K562 (cell line): ENCODE measurements at regions not wholly inside any gene's neighbourhood (a gene's known extent, or its start where the extent isn't known, plus 50 kb on each side); places are given as distances from the start of the nearest gene placed in this dataset.

Experiments used
- ATAC-seq: fragments of 200-7000 bp; cut with Tn5 transposase; 3 replicates; pipeline ENCODE4 v1.9.1; 2020; ENCODE audit warnings: moderate library complexity
- BruUV-seq: library from RNA; stranded (reverse); fragments of 400-500 nt; replicated peaks from 2 replicates; lab custom pipeline; 2021; lab: Mats Ljungman, UMichigan
- CTCF ChIA-PET: fragments of 300-600 bp; formaldehyde crosslinking; extraction: SDS; loops from one replicate; lab custom pipeline; 2021; ENCODE audit warnings: low intra/inter-chr PET ratio; lab: Yijun Ruan, JAX
- POLR2A ChIA-PET: fragments of 300-600, 350-650 bp; sonication (Branson Sonifier 250); formaldehyde crosslinking; extraction: SDS; loops from one replicate; lab custom pipeline; 2021; ENCODE audit warnings: antibody characterized with exemption, inconsistent platforms; lab: Yijun Ruan, JAX
- DNase-seq, 4 experiments: peaks; one replicate each; pipeline versions ENCODE4 v3.0.0 to v3.0.0-alpha.2; 2011 to 2018; ENCODE audit warnings: low spot score in 3 of 4, mixed read lengths in 3 of 4; ENCODE audit errors: extremely low read depth in 1 of 4
- FAIRE-seq: peaks from 2 replicates; lab custom pipeline; 2011; peaks lifted over from hg19 to GRCh38; lab: Jason Lieb, UNC
- H2AFZ ChIP-seq: 2 replicates; pipeline ENCODE4 v1.6.0; 2011; ENCODE audit warnings: low read depth, low read length, control low read depth, inconsistent platforms
- H3K27ac ChIP-seq: fragments of 200-600 bp; 3 replicates; pipeline ENCODE4 v1.8.0; 2011; ENCODE audit warnings: low read depth, mild to moderate bottlenecking, control low read depth, inconsistent platforms, low read length, moderate library complexity, mixed read lengths; ENCODE audit errors: extremely low read depth
- H3K27me3 ChIP-seq, 2 experiments: fragments of 300-600 bp in 1 of 2; 2 replicates in 1 of 2; 3 replicates in 1 of 2; pipeline versions ENCODE4 v1.6.0 to v1.8.0; 2011; ENCODE audit warnings: inconsistent platforms in 2 of 2, low read length in 2 of 2, mild to moderate bottlenecking in 1 of 2, mixed read lengths in 1 of 2, moderate library complexity in 1 of 2; ENCODE audit not compliant: control insufficient read depth in 2 of 2, insufficient read depth in 2 of 2
- H3K36me3 ChIP-seq: fragments of 300-600 bp; 3 replicates; pipeline ENCODE4 v1.8.0; 2011; ENCODE audit warnings: mild to moderate bottlenecking, low read length, inconsistent platforms; ENCODE audit not compliant: control insufficient read depth, insufficient read depth
- H3K4me1 ChIP-seq, 2 experiments: fragments of 200-600 bp in 1 of 2; replicated peaks in 1 of 2; 2 replicates in 1 of 2; 3 replicates in 1 of 2; pipeline versions ENCODE4 v1.5.1 to v1.8.0; 2011; ENCODE audit warnings: inconsistent platforms in 2 of 2, low read length in 2 of 2, mild to moderate bottlenecking in 1 of 2, mixed read lengths in 1 of 2, moderate library complexity in 1 of 2; ENCODE audit not compliant: control insufficient read depth in 2 of 2, insufficient read depth in 2 of 2
- H3K4me2 ChIP-seq: 2 replicates; pipeline ENCODE4 v1.6.1; 2011; ENCODE audit warnings: low read length, control low read depth, inconsistent platforms, mixed read lengths; ENCODE audit not compliant: insufficient read depth
- H3K4me3 ChIP-seq: fragments of 200-600 bp; sonication (generic), shearing (Covaris generic); 2 replicates; pipeline ENCODE4 v1.5.1; 2016; ENCODE audit warnings: control low read depth, inconsistent platforms
- H3K79me2 ChIP-seq: fragments of 200-600 bp; 3 replicates; pipeline ENCODE4 v1.8.0; 2011; ENCODE audit warnings: low read length, inconsistent platforms; ENCODE audit not compliant: control insufficient read depth, insufficient read depth
- H3K9ac ChIP-seq, 2 experiments: 2 replicates each; pipeline versions ENCODE4 v1.6.0 to v1.6.1; 2011; ENCODE audit warnings: low read depth in 2 of 2, low read length in 2 of 2, control low read depth in 1 of 2, inconsistent platforms in 1 of 2, mild to moderate bottlenecking in 1 of 2, mixed read lengths in 1 of 2; ENCODE audit not compliant: insufficient read depth in 1 of 2
- H3K9me1 ChIP-seq: one replicate; pipeline ENCODE4 v1.6.0; 2011; ENCODE audit warnings: inconsistent platforms, mild to moderate bottlenecking, low read length, moderate library complexity; ENCODE audit not compliant: control insufficient read depth, insufficient read depth
- H3K9me3 ChIP-seq: replicated peaks from 2 replicates; pipeline ENCODE4 v1.5.1; 2011; ENCODE audit warnings: low read depth, low read length, inconsistent platforms; ENCODE audit not compliant: control insufficient read depth, insufficient read depth
- H4K20me1 ChIP-seq: replicated peaks from 2 replicates; pipeline ENCODE4 v1.6.1; 2011; ENCODE audit warnings: low read length, inconsistent platforms, mixed read lengths; ENCODE audit not compliant: control insufficient read depth, insufficient read depth
- E2F4 ChIP-seq: sonication (generic); formaldehyde crosslinking; IDR thresholded peaks from 2 replicates; pipeline ENCODE4 v1.8.0; 2022; ENCODE audit warnings: mild to moderate bottlenecking, low read depth, missing genetic modification reagents
- EHMT2 ChIP-seq: fragments of 450-650 bp; IDR thresholded peaks from 2 replicates; pipeline ENCODE4 v1.6.1; 2018; ENCODE audit warnings: antibody characterized with exemption
- ERF ChIP-seq: fragments of 450-650 bp; formaldehyde crosslinking; IDR thresholded peaks from 2 replicates; pipeline ENCODE4 v1.4.0; 2020; ENCODE audit warnings: mild to moderate bottlenecking, mixed read lengths
- FOXJ3 ChIP-seq: sonication (generic); formaldehyde crosslinking; IDR thresholded peaks from 2 replicates; pipeline ENCODE4 v1.4.0; 2020; ENCODE audit warnings: mild to moderate bottlenecking, missing genetic modification reagents
- MYNN ChIP-seq, 2 experiments: sonication (generic); formaldehyde crosslinking in 1 of 2; IDR thresholded peaks; 2 replicates each; pipeline versions ENCODE4 v1.5.0 to v1.6.1; 2016 to 2020; ENCODE audit warnings: antibody characterized with exemption in 1 of 2, missing genetic modification reagents in 1 of 2
- NR2C2 ChIP-seq, 2 experiments: fragments of 200-800 bp in 1 of 2; sonication (Bioruptor generic) in 1 of 2; sonication (generic) in 1 of 2; formaldehyde crosslinking in 1 of 2; IDR thresholded peaks; 2 replicates each; pipeline versions ENCODE4 v1.6.1 to v1.8.0; 2016 to 2022; ENCODE audit warnings: mild to moderate bottlenecking in 1 of 2, missing compliant biosample characterization in 1 of 2, missing genetic modification characterization in 1 of 2, missing genetic modification reagents in 1 of 2
- SOX6 ChIP-seq: fragments of 450-650 bp; IDR thresholded peaks from 2 replicates; pipeline ENCODE4 v1.6.1; 2014; ENCODE audit warnings: mild to moderate bottlenecking
- STAT5A ChIP-seq: IDR thresholded peaks from 2 replicates; pipeline ENCODE4 v1.6.1; 2012; ENCODE audit warnings: low read length, inconsistent platforms, borderline replicate concordance
- TCF3 ChIP-seq: sonication (generic); formaldehyde crosslinking; IDR thresholded peaks from 2 replicates; pipeline ENCODE4 v1.4.0; 2020; ENCODE audit warnings: mild to moderate bottlenecking, missing genetic modification reagents
- TRIM24 ChIP-seq, 2 experiments: fragments of 450-650 bp; IDR thresholded peaks; 2 replicates each; pipeline ENCODE4 v1.6.1; 2016
- TSHZ1 ChIP-seq: fragments of 250-450 bp; sonication (Bioruptor Pico); IDR thresholded peaks from 2 replicates; pipeline ENCODE4 v1.4.0; 2020; ENCODE audit warnings: mild to moderate bottlenecking, moderate library complexity
- ZBTB49 ChIP-seq: sonication (generic); formaldehyde crosslinking; IDR thresholded peaks from 2 replicates; pipeline ENCODE4 v1.8.0; 2022; ENCODE audit warnings: missing genetic modification reagents, mild to moderate bottlenecking, borderline replicate concordance
- ZBTB7A ChIP-seq: IDR thresholded peaks from 2 replicates; pipeline ENCODE4 v1.6.1; 2011; ENCODE audit warnings: low read depth, mild to moderate bottlenecking, low read length, moderate library complexity, borderline replicate concordance; ENCODE audit not compliant: control insufficient read depth
- ZNF274 ChIP-seq: IDR thresholded peaks from 2 replicates; pipeline ENCODE4 v1.6.1; 2011; ENCODE audit warnings: low read depth, mild to moderate bottlenecking, low read length, moderate library complexity, borderline replicate concordance
- in situ Hi-C: fragments of 300-500 bp; cut with MboI; formaldehyde crosslinking; loops from 4 replicates; pipeline ENCODE4 v1.15.0; 2018; ENCODE audit warnings: inconsistent platforms, mixed read lengths
- intact Hi-C: fragments of 100-400 bp; cut with micrococcal nuclease; formaldehyde crosslinking; loops from 2 replicates; pipeline ENCODE4 v1.14.2; 2022

GRCh38 chr6:51129043-51129442, 310.4 kb downstream of the TFAP2B start (continued):
- peak; percentile 66 for TF ChIP-seq TCF3
- TF ChIP-seq EHMT2 = peak; percentile 76
- TF ChIP-seq STAT5A = 0 out of 2 replicates have a peak, but pooled peaks have one; percentile 13
- no peak for TF ChIP-seq NR2C2 (CRISPR knock-in tag; IDR thresholded peaks at IDR 0.05)
- 0 out of 2 replicates have a peak, but pooled peaks have one; percentile 14 for TF ChIP-seq NR2C2 (tag; IDR thresholded peaks at IDR 0.05)
- 0 out of 4 replicates have a peak, but pooled peaks of 1 of the 2 experiments have one; percentile 18 for TF ChIP-seq TRIM24 (IDR thresholded peaks at IDR 0.05)

GRCh38 chr6:51137777-51138176, 319.1 kb downstream of the TFAP2B start:
- in situ Hi-C loops = no loop called here
- no peak for ATAC-seq
- H4K20me1 ChIP-seq = no peaks in the 10 kb centered on the region
- ChIA-PET POLR2A (interaction anchor here (0.7 kb wide), 1 partner anchor 10 kb away, joined by 3 read pairs; no protein-coding TSS in a partner anchor), CTCF (no interaction called here)
- no peak overlapping the region for H3K4me3 ChIP-seq
- no peak for DNase-seq
- no peak for FAIRE-seq
- no peak overlapping the region for H3K27ac ChIP-seq
- H3K27me3 ChIP-seq = no peaks in the 10 kb centered on the region
- no peaks in the 10 kb centered on the region for H3K4me1 ChIP-seq
- BruUV-seq = no TSS peak
- peaks cover 2% of the 10 kb centered on the region; the same call in 1 of the 2 replicates for H3K9me3 ChIP-seq
- no peak overlapping the region for H3K4me2 ChIP-seq
- no peaks in the 10 kb centered on the region for H3K36me3 ChIP-seq
- intact Hi-C loops = no loop called here
- no peaks in the 10 kb centered on the region for H3K79me2 ChIP-seq
- H3K9ac ChIP-seq = no peak overlapping the region
- H3K9me1 ChIP-seq = no peaks in the 10 kb centered on the region
- no peak overlapping the region for H2AFZ ChIP-seq
- TF ChIP-seq ZBTB7A = no peak
- TF ChIP-seq TSHZ1 = no peak
- no peak for TF ChIP-seq SOX6
- TF ChIP-seq MYNN (IDR thresholded peaks at IDR 0.05) = no peak
- no peak for TF ChIP-seq MYNN (CRISPR knock-in tag; IDR thresholded peaks at IDR 0.05)
- TF ChIP-seq ERF = no peak
- TF ChIP-seq ZBTB49 = no peak
- TF ChIP-seq ZNF274 = no peak
- no peak for TF ChIP-seq E2F4 (CRISPR knock-in tag)
- TF ChIP-seq FOXJ3 (CRISPR knock-in tag) = no peak
